Esophagus squamous epithelium (tissue), 5 donors: ENCODE measurements at regions not wholly inside any gene's neighbourhood (a gene's known extent, or its start where the extent isn't known, plus 50 kb on each side); places are given as distances from the start of the nearest gene placed in this dataset.

Experiments
- DNase-seq: peaks from one replicate; lab custom pipeline; 2025; lab: John Stamatoyannopoulos, UW
- H3K27ac ChIP-seq, 4 donors: fragments of 200-600 bp; sonication (generic); one replicate each; pipeline ENCODE4 v1.5.1; 2016 to 2019; ENCODE audit warnings: mild to moderate bottlenecking in 1 of 4
- H3K27me3 ChIP-seq, 4 donors: fragments of 200-600 bp; sonication (generic); 1 replicate in 3 of 4; 2 replicates in 1 of 4; pipeline versions ENCODE4 v1.5.1 to v1.6.0; 2017 to 2021; ENCODE audit warnings: antibody characterized with exemption in 1 of 4
- H3K36me3 ChIP-seq, 3 donors: fragments of 200-600 bp; sonication (generic); one replicate each; pipeline ENCODE4 v1.5.1; 2016 to 2019
- H3K4me1 ChIP-seq, 3 donors: fragments of 200-600 bp; sonication (generic); one replicate each; pipeline ENCODE4 v1.5.1; 2017 to 2019
- H3K4me3 ChIP-seq, 4 donors: fragments of 200-600 bp; sonication (generic); 1 replicate in 3 of 4; 2 replicates in 1 of 4; pipeline ENCODE4 v1.5.1; 2016 to 2019; ENCODE audit warnings: mild to moderate bottlenecking in 2 of 4, moderate library complexity in 1 of 4
- H3K9me3 ChIP-seq, 3 donors: fragments of 200-600 bp; sonication (generic); one replicate each; pipeline ENCODE4 v1.5.1; 2016 to 2019
- CTCF ChIP-seq, 6 experiments: fragments of 450-650 bp in 4 of 6; fragments of 200-600 bp in 2 of 6; sonication (generic) in 2 of 6; IDR thresholded peaks; one replicate each; pipeline ENCODE4 v1.5.1; 2016 to 2019; ENCODE audit warnings: antibody characterized with exemption in 6 of 6, mild to moderate bottlenecking in 4 of 6, moderate library complexity in 4 of 6
- POLR2A ChIP-seq, 4 donors: fragments of 450-650 bp; IDR thresholded peaks; one replicate each; pipeline ENCODE4 v1.6.1; 2017; ENCODE audit warnings: antibody characterized with exemption in 4 of 4, mild to moderate bottlenecking in 4 of 4, moderate library complexity in 3 of 4
- WGBS, 2 donors: methylation state at CpG; one replicate each; pipeline ENCODE4 v1.1.5; 2018; 5-methylcytosine and 5-hydroxymethylcytosine counted together
- intact Hi-C: fragments of 100-400 bp; cut with DNase I; formaldehyde crosslinking; loops from one replicate; pipeline ENCODE4 v1.15.0; 2022
- donor health status: DM: yes; HTN: yes; CAD: no.

- WGBS, 2 donors = 17 to 52% methylated on average over 9 of the region's 9 CpGs
- intact Hi-C loops = no loop called here
- Histone ChIP-seq H3K4me1 (no peaks in the 10 kb centered on the region), H3K9me3 (no peaks in the 10 kb centered on the region), H3K27ac (no peak overlapping the region), H3K27me3 (no peaks in the 10 kb centered on the region), H3K36me3 (no peaks in the 10 kb centered on the region), H3K4me3 (no peak overlapping the region)
- no peak for TF ChIP-seq CTCF (IDR thresholded peaks at IDR 0.05)
- TF ChIP-seq POLR2A (IDR thresholded peaks at IDR 0.05) = no peak
- DNase-seq = no peak
Observed at GRCh38 chr4:42816189-42816879, 76.2 kb upstream of the GRXCR1 start.

GRCh38 chr4:42809419-42810084 lies 83.0 kb upstream of the GRXCR1 start:
- H3K9me3 ChIP-seq = no peaks in the 10 kb centered on the region
- H3K4me3 ChIP-seq = no peak overlapping the region
- no peak overlapping the region for H3K27ac ChIP-seq
- no peaks in the 10 kb centered on the region for H3K27me3 ChIP-seq
- H3K36me3 ChIP-seq = no peaks in the 10 kb centered on the region
- no peak for DNase-seq
- no peaks in the 10 kb centered on the region for H3K4me1 ChIP-seq
- intact Hi-C loops = no loop called here
- TF ChIP-seq POLR2A (IDR thresholded peaks at IDR 0.05) (no peak), CTCF (IDR thresholded peaks at IDR 0.05) (no peak)
- 80% methylated on average over 1 of the region's 7 CpGs; no CpG with 5 or more reads in 1 of the 2 donors for WGBS, 2 donors

GRCh38 chr4:42806303-42806835 lies 86.1 kb upstream of the GRXCR1 start:
- Histone ChIP-seq H3K36me3 (no peaks in the 10 kb centered on the region), H3K4me1 (no peaks in the 10 kb centered on the region), H3K27ac (no peak overlapping the region), H3K9me3 (peaks cover 0 to 28% (median 10%) of the 10 kb centered on the region in 3 donors), H3K4me3 (no peak overlapping the region), H3K27me3 (no peaks in the 10 kb centered on the region)
- TF ChIP-seq CTCF (IDR thresholded peaks at IDR 0.05) = no peak
- TF ChIP-seq POLR2A (IDR thresholded peaks at IDR 0.05) = no peak
- intact Hi-C loops = no loop called here
- 68 to 74% methylated on average over 3 of the region's 3 CpGs for WGBS, 2 donors
- DNase-seq = no peak

- DNase-seq = no peak
- Histone ChIP-seq H3K4me1 (no peaks in the 10 kb centered on the region), H3K36me3 (no peaks in the 10 kb centered on the region), H3K9me3 (no peaks in the 10 kb centered on the region), H3K27ac (no peak overlapping the region), H3K4me3 (no peak overlapping the region), H3K27me3 (no peaks in the 10 kb centered on the region)
- WGBS, 2 donors = 74 to 80% methylated on average over 1 of the region's 1 CpG
- intact Hi-C loops = no loop called here
- TF ChIP-seq POLR2A (IDR thresholded peaks at IDR 0.05) (no peak), CTCF (IDR thresholded peaks at IDR 0.05) (no peak)
Observed at GRCh38 chr4:42789041-42789567, 103.4 kb upstream of the GRXCR1 start.

GRCh38 chr4:42787079-42787463 lies 105.4 kb upstream of the GRXCR1 start:
- Histone ChIP-seq H3K4me3 (no peak overlapping the region), H3K27me3 (no peaks in the 10 kb centered on the region), H3K9me3 (no peaks in the 10 kb centered on the region), H3K27ac (no peak overlapping the region), H3K4me1 (no peaks in the 10 kb centered on the region), H3K36me3 (no peaks in the 10 kb centered on the region)
- intact Hi-C loops = no loop called here
- TF ChIP-seq CTCF (IDR thresholded peaks at IDR 0.05) (no peak), POLR2A (IDR thresholded peaks at IDR 0.05) (no peak)
- 71 to 93% methylated on average over 3 to 6 of the region's 6 CpGs for WGBS, 2 donors
- DNase-seq = no peak
